DOHH2 (cell line): ENCODE measurements at regions not wholly inside any gene's neighbourhood (a gene's known extent, or its start where the extent isn't known, plus 50 kb on each side); places are given as distances from the start of the nearest gene placed in this dataset.

ENCODE experiments used
- H3F3A ChIP-seq: fragments of 200-600 bp; sonication (generic), shearing (Covaris generic); 2 replicates; pipeline ENCODE4 v1.6.0; 2016; ENCODE audit warnings: antibody characterized with exemption, mild to moderate bottlenecking; ENCODE audit not compliant: control insufficient read depth, insufficient read depth
- H3K27ac ChIP-seq: fragments of 200-600 bp; sonication (generic); 2 replicates; pipeline ENCODE4 v1.5.1; 2014; ENCODE audit warnings: low read depth, mild to moderate bottlenecking, low read length, moderate library complexity
- H3K27me3 ChIP-seq: fragments of 200-600 bp; sonication (generic); 2 replicates; pipeline ENCODE4 v1.6.1; 2014; ENCODE audit warnings: mild to moderate bottlenecking, low read length, mixed read lengths; ENCODE audit not compliant: control insufficient read depth
- H3K36me3 ChIP-seq: fragments of 200-600 bp; sonication (generic); 2 replicates; pipeline ENCODE4 v1.6.1; 2014; ENCODE audit warnings: mild to moderate bottlenecking, low read length, moderate library complexity, mixed read lengths; ENCODE audit not compliant: control insufficient read depth
- H3K4me1 ChIP-seq: fragments of 200-600 bp; sonication (generic); 2 replicates; pipeline ENCODE4 v1.6.1; 2014; ENCODE audit warnings: mild to moderate bottlenecking, low read length, mixed read lengths; ENCODE audit not compliant: control insufficient read depth
- H3K4me2 ChIP-seq: fragments of 200-600 bp; sonication (generic); 2 replicates; pipeline ENCODE4 v1.6.0; 2014; ENCODE audit warnings: mild to moderate bottlenecking, low read length, moderate library complexity
- H3K4me3 ChIP-seq: fragments of 200-600 bp; sonication (generic); 2 replicates; pipeline ENCODE4 v1.5.1; 2014; ENCODE audit warnings: mild to moderate bottlenecking, low read length, mixed read lengths
- H3K79me2 ChIP-seq: fragments of 200-600 bp; sonication (generic); 2 replicates; pipeline ENCODE4 v1.6.1; 2014; ENCODE audit warnings: mild to moderate bottlenecking, low read length, mixed read lengths; ENCODE audit not compliant: control insufficient read depth
- H3K9me2 ChIP-seq: fragments of 200-600 bp; sonication (generic); replicated peaks from 2 replicates; pipeline ENCODE4 v1.6.1; 2014; ENCODE audit warnings: mild to moderate bottlenecking, low read length, mixed read lengths; ENCODE audit not compliant: control insufficient read depth
- H3K9me3 ChIP-seq: fragments of 200-600 bp; sonication (generic); 2 replicates; pipeline ENCODE4 v1.6.1; 2014; ENCODE audit warnings: antibody characterized with exemption, low read length, mixed read lengths; ENCODE audit not compliant: control insufficient read depth, insufficient read depth
- H4K20me1 ChIP-seq: fragments of 200-600 bp; sonication (generic); 2 replicates; pipeline ENCODE4 v1.6.0; 2014; ENCODE audit warnings: low read depth, mild to moderate bottlenecking, antibody characterized with exemption, low read length, moderate library complexity; ENCODE audit not compliant: control insufficient read depth, insufficient read depth
- EZH2phosphoT487 ChIP-seq: fragments of 200-600 bp; sonication (generic); IDR thresholded peaks from 2 replicates; pipeline ENCODE4 v1.6.1; 2017; ENCODE audit warnings: borderline replicate concordance, mild to moderate bottlenecking, antibody characterized with exemption, low read length, moderate library complexity, mixed read lengths
- TF ChIP-seq, protein P1 (sequence below): fragments of 200-600 bp; sonication (generic); IDR thresholded peaks from one replicate; pipeline ENCODE4 v1.5.1; 2014; ENCODE audit warnings: antibody characterized with exemption, mild to moderate bottlenecking, low read depth, low read length; ENCODE audit not compliant: poor library complexity, severe bottlenecking

DNA sequence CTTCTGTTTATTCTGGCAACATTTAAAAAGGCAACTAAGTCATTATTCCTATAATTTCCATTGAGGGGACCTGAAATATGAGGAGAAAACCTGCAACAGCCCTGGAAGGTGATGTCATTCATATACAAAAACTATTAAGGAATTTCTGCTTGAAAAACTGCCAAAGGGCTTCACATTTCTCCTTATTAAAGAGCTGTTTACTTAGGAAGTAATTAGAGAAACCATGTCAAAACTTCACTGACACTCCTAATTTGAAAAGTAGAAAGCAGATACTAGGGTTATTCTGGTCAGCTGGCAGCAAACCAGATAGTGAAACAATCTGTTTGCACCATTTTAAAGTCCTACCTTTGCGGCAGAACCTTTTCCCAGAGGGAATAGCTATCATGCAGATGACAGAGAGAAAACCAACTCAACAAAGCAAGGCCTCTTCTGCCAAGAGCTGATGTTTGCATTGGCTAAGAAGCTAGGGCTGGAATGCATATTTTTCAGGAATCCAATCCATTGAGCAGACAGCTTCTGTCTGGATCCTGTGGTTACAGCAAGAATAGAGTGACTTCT, 592.2 kb upstream of the SYT4 start:
- no peak for TF ChIP-seq EZH2phosphoT487
- TF ChIP-seq, protein P1, sequence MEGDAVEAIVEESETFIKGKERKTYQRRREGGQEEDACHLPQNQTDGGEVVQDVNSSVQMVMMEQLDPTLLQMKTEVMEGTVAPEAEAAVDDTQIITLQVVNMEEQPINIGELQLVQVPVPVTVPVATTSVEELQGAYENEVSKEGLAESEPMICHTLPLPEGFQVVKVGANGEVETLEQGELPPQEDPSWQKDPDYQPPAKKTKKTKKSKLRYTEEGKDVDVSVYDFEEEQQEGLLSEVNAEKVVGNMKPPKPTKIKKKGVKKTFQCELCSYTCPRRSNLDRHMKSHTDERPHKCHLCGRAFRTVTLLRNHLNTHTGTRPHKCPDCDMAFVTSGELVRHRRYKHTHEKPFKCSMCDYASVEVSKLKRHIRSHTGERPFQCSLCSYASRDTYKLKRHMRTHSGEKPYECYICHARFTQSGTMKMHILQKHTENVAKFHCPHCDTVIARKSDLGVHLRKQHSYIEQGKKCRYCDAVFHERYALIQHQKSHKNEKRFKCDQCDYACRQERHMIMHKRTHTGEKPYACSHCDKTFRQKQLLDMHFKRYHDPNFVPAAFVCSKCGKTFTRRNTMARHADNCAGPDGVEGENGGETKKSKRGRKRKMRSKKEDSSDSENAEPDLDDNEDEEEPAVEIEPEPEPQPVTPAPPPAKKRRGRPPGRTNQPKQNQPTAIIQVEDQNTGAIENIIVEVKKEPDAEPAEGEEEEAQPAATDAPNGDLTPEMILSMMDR: no peak
- H3K27me3 ChIP-seq: no peaks in the 10 kb centered on the region
- no peaks in the 10 kb centered on the region for H3F3A ChIP-seq
- no peak overlapping the region for H3K4me2 ChIP-seq
- no peaks in the 10 kb centered on the region for H3K9me2 ChIP-seq
- H3K9me3 ChIP-seq: no peaks in the 10 kb centered on the region
- no peak overlapping the region for H3K4me3 ChIP-seq
- H3K36me3 ChIP-seq: no peaks in the 10 kb centered on the region
- H4K20me1 ChIP-seq: no peaks in the 10 kb centered on the region
- H3K4me1 ChIP-seq: no peaks in the 10 kb centered on the region
- no peak overlapping the region for H3K27ac ChIP-seq
- H3K79me2 ChIP-seq: no peaks in the 10 kb centered on the region

DNA sequence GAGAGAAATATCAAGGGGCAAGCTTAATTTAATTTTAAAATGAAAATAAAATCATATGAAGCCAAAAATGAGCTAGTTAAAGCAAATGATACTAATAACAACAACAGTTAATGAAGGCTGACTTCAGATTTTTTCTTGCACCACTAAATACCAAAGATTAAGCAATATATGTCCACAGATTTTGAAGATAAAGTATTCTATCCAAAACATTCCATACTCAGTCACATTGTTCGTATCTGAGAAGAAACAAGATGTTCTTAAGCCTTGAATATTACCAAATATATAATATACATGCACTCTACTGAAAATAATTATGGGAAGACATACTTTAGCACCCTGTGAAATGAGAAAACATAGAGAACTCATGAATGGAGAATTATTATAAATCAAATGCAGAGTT, 593.3 kb upstream of the SYT4 start:
- Histone ChIP-seq H3K9me2 (no peaks in the 10 kb centered on the region), H3K4me2 (no peak overlapping the region), H3K79me2 (no peaks in the 10 kb centered on the region), H4K20me1 (no peaks in the 10 kb centered on the region), H3F3A (no peaks in the 10 kb centered on the region), H3K27ac (no peak overlapping the region), H3K27me3 (no peaks in the 10 kb centered on the region), H3K4me1 (no peaks in the 10 kb centered on the region), H3K4me3 (no peak overlapping the region), H3K36me3 (no peaks in the 10 kb centered on the region), H3K9me3 (no peaks in the 10 kb centered on the region)
- TF ChIP-seq, protein P1: no peak
- no peak for TF ChIP-seq EZH2phosphoT487

DNA sequence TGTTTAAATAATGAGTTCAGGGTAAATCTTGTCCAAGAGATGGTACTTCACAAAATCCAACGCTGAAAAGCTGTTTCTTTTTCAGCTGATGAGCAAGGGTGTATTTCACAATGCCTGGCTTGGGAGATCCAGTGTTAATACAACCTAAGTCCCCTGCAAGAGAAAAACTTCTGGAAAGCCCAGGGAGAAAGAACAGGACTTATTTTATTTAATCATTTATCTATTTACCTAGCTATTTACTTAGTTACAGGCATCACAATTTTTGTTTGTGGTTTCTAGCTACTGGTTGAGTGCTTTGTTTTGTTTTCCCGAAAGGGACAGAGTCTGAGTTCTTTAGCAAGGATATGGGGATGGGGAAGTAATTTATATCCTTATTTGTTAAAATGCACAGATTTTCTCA, 598.2 kb upstream of the SYT4 start:
- Histone ChIP-seq H3K9me2 (no peaks in the 10 kb centered on the region), H4K20me1 (no peaks in the 10 kb centered on the region), H3K4me2 (no peak overlapping the region), H3K4me3 (no peak overlapping the region), H3K27ac (no peak overlapping the region), H3K27me3 (no peaks in the 10 kb centered on the region), H3K36me3 (no peaks in the 10 kb centered on the region), H3K9me3 (no peaks in the 10 kb centered on the region), H3F3A (no peaks in the 10 kb centered on the region), H3K79me2 (no peaks in the 10 kb centered on the region), H3K4me1 (no peaks in the 10 kb centered on the region)
- TF ChIP-seq, protein P1: no peak
- no peak for TF ChIP-seq EZH2phosphoT487
